Spleen (tissue), 11 donors: ENCODE measurements at regions not wholly inside any gene's neighbourhood (a gene's known extent, or its start where the extent isn't known, plus 50 kb on each side); places are given as distances from the start of the nearest gene placed in this dataset.

ENCODE experiments used
- DNase-seq: peaks from one replicate; pipeline ENCODE4 v3.0.0-alpha.2; 2020
- H3K27ac ChIP-seq, 8 donors: fragments of 200-600 bp; sonication (generic) in 7 of 8; 1 replicate in 4 of 8; 2 replicates in 4 of 8; pipeline versions ENCODE4 v1.5.0 to v1.8.0; 2016 to 2021; ENCODE audit warnings: inconsistent platforms in 4 of 8, mild to moderate bottlenecking in 4 of 8, moderate library complexity in 1 of 8
- H3K27me3 ChIP-seq, 7 donors: fragments of 200-600 bp; sonication (generic) in 6 of 7; replicated peaks in 1 of 7; 1 replicate in 4 of 7; 2 replicates in 3 of 7; pipeline versions ENCODE4 v1.5.0 to v1.8.0; 2016 to 2021; ENCODE audit warnings: inconsistent platforms in 3 of 7, mild to moderate bottlenecking in 1 of 7
- H3K36me3 ChIP-seq, 6 donors: fragments of 200-600 bp; sonication (generic) in 5 of 6; 1 replicate in 4 of 6; 2 replicates in 2 of 6; pipeline versions ENCODE4 v1.5.0 to v1.8.0; 2016 to 2021; ENCODE audit warnings: inconsistent platforms in 2 of 6
- H3K4me1 ChIP-seq, 6 donors: fragments of 200-600 bp; sonication (generic) in 5 of 6; 1 replicate in 3 of 6; 2 replicates in 3 of 6; pipeline versions ENCODE4 v1.5.0 to v1.8.0; 2016 to 2021; ENCODE audit warnings: inconsistent platforms in 3 of 6
- H3K4me3 ChIP-seq, 8 donors: fragments of 200-600 bp; sonication (generic) in 7 of 8; 1 replicate in 4 of 8; 2 replicates in 4 of 8; pipeline versions ENCODE4 v1.5.0 to v1.8.0; 2016 to 2021; ENCODE audit warnings: inconsistent platforms in 4 of 8, mild to moderate bottlenecking in 4 of 8, moderate library complexity in 2 of 8
- H3K9me3 ChIP-seq, 8 donors: fragments of 200-600 bp; sonication (generic) in 7 of 8; 1 replicate in 4 of 8; 2 replicates in 4 of 8; pipeline versions ENCODE4 v1.5.0 to v1.8.0; 2016 to 2021; ENCODE audit warnings: inconsistent platforms in 4 of 8
- POLR2A ChIP-seq, 3 donors: fragments of 450-650 bp; IDR thresholded peaks; one replicate each; pipeline ENCODE4 v1.5.1; 2017; ENCODE audit warnings: antibody characterized with exemption in 3 of 3, mild to moderate bottlenecking in 1 of 3
- POLR2AphosphoS5 ChIP-seq, 3 donors: sonication (generic); formaldehyde crosslinking; IDR thresholded peaks; one replicate each; pipeline ENCODE4 v1.5.1; 2017; ENCODE audit warnings: antibody characterized with exemption in 3 of 3
- WGBS, 5 donors: extraction: QIAGEN DNeasy Blood & Tissue Kit in 3 of 5; methylation state at CpG; one replicate each; pipeline versions ENCODE4 v1.1.5 to v1.1.7; 2013 to 2018; 5-methylcytosine and 5-hydroxymethylcytosine counted together
- intact Hi-C: fragments of 100-400 bp; cut with DNase I; formaldehyde crosslinking; loops from one replicate; pipeline ENCODE4 v1.15.0; 2023; ENCODE audit warnings: low total_unique reads
- TF ChIP-seq, protein P1 (sequence below), 11 experiments: fragments of 200-600 bp in 7 of 11; fragments of 450-650 bp in 4 of 11; sonication (generic) in 4 of 11; IDR thresholded peaks in 8 of 11; conservative IDR thresholded peaks in 3 of 11; 1 replicate in 7 of 11; 2 replicates in 4 of 11; pipeline versions ENCODE4 v1.4.0 to v1.8.0; 2016 to 2021; ENCODE audit warnings: antibody characterized with exemption in 11 of 11, inconsistent platforms in 4 of 11, mild to moderate bottlenecking in 1 of 11
- donor health status: healthy with polysubstance abuse.
- donor health status: DM: no; HTN: no; CAD: no; lungs with moderate emphysema.
- donor health status: DM: no; HTN: no; CAD: no.
- donor health status: Bipolar disorder and iron deficiency.
- donor health status: healthy.
- donor health status: DM: no; HTN: no; CAD: no.
- donor health status: DM: yes; HTN: yes; CAD: no.

DNA sequence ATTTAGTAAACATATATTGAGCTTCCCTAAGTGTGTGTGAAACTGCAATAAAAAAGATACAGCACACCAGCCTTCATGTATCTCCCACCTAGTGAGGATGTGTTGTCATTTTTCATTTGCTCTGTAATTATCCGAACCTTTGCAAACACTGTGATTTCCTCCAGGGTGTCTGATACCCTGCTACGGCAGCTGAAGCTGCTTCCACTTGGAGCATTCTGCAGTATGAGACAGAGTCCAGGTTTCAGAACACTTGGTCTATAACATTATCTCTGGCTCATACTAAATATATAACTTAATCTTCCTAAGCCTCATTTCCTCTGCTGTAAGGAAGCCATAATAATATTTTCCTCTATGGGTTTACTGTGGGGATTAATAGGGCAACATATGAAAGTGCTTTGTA, 1338.1 kb upstream of the SLC10A2 start:
- TF ChIP-seq, protein P1, sequence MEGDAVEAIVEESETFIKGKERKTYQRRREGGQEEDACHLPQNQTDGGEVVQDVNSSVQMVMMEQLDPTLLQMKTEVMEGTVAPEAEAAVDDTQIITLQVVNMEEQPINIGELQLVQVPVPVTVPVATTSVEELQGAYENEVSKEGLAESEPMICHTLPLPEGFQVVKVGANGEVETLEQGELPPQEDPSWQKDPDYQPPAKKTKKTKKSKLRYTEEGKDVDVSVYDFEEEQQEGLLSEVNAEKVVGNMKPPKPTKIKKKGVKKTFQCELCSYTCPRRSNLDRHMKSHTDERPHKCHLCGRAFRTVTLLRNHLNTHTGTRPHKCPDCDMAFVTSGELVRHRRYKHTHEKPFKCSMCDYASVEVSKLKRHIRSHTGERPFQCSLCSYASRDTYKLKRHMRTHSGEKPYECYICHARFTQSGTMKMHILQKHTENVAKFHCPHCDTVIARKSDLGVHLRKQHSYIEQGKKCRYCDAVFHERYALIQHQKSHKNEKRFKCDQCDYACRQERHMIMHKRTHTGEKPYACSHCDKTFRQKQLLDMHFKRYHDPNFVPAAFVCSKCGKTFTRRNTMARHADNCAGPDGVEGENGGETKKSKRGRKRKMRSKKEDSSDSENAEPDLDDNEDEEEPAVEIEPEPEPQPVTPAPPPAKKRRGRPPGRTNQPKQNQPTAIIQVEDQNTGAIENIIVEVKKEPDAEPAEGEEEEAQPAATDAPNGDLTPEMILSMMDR (IDR thresholded peaks at IDR 0.05 in 8 of 11, conservative IDR thresholded peaks at IDR 0.05 in 3 of 11): no peak
- TF ChIP-seq POLR2AphosphoS5 (IDR thresholded peaks at IDR 0.05) (no peak), POLR2A (IDR thresholded peaks at IDR 0.05) (no peak)
- peaks cover 0 to 13% (median 0%) of the 10 kb centered on the region in 8 donors for H3K9me3 ChIP-seq
- no peak for DNase-seq
- H3K27ac ChIP-seq: no peak overlapping the region
- no peaks in the 10 kb centered on the region for H3K36me3 ChIP-seq
- H3K27me3 ChIP-seq: no peaks in the 10 kb centered on the region
- intact Hi-C loops: no loop called here
- no peak overlapping the region for H3K4me3 ChIP-seq
- WGBS, 5 donors: 54 to 89% (median 70%) methylated on average over 2 of the region's 2 CpGs
- H3K4me1 ChIP-seq: no peaks in the 10 kb centered on the region

DNA sequence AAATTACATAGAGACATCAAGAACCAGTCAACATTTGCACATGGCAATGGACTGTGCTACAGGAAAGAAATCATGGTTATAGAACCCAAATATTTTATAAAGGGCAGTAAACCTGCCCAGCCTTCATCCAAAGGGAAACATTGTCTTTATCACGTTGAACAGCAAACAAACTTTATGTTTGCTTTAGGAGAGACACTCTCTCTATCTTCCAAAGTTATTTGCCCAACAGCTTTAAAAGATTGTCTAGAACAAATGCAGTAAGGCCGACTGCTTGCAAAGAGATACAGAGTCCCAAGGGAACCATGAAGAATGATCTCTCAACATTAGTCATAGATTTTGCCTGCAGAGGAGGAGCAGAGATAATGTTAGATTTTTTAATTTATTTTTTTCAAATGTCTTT, 1323.5 kb upstream of the SLC10A2 start:
- H3K27ac ChIP-seq: no peak overlapping the region

DNA sequence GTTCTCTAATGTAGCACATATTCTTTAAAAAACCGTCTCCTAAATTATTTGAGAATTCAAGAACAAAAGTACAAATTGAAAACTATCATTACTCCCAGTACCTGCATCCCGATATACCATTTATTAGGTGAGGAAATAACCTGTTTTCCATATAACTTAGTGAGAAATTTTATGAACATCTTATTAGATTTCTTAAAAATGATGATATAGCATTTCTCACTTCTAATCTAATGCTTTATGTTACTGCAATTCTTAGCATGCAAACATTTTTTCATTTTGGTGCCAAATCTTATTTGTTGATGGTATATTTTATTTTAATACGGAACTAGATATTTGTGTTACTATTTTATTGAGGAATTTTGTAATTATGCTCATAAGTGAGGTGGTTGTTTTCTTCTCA, 1321.3 kb upstream of the SLC10A2 start:
- H3K27ac ChIP-seq: no peak overlapping the region
- no peaks in the 10 kb centered on the region for H3K36me3 ChIP-seq
- TF ChIP-seq POLR2AphosphoS5 (IDR thresholded peaks at IDR 0.05): no peak
- TF ChIP-seq POLR2A (IDR thresholded peaks at IDR 0.05): no peak
- TF ChIP-seq, protein P1 (IDR thresholded peaks at IDR 0.05 in 8 of 11, conservative IDR thresholded peaks at IDR 0.05 in 3 of 11): no peak
- no peaks in the 10 kb centered on the region for H3K4me1 ChIP-seq
- H3K27me3 ChIP-seq: no peaks in the 10 kb centered on the region
- WGBS, 5 donors: 59 to 87% (median 65%) methylated on average over 3 of the region's 3 CpGs
- H3K4me3 ChIP-seq: no peak overlapping the region
- no peak for DNase-seq
- intact Hi-C loops: no loop called here
- H3K9me3 ChIP-seq: peaks cover 0 to 31% (median 12%) of the 10 kb centered on the region in 8 donors

More for the DNA sequence above, 1323.5 kb upstream of the SLC10A2 start:
- no peaks in the 10 kb centered on the region for H3K36me3 ChIP-seq
- intact Hi-C loops: no loop called here
- WGBS, 5 donors: 66 to 92% (median 76%) methylated on average over 2 of the region's 2 CpGs
- H3K27me3 ChIP-seq: no peaks in the 10 kb centered on the region
- no peaks in the 10 kb centered on the region for H3K4me1 ChIP-seq
- no peak for TF ChIP-seq POLR2AphosphoS5 (IDR thresholded peaks at IDR 0.05)
- TF ChIP-seq, protein P1 (IDR thresholded peaks at IDR 0.05 in 8 of 11, conservative IDR thresholded peaks at IDR 0.05 in 3 of 11): no peak
- no peak for TF ChIP-seq POLR2A (IDR thresholded peaks at IDR 0.05)
- H3K4me3 ChIP-seq: no peak overlapping the region
- DNase-seq: no peak
- peaks cover 0 to 35% (median 12%) of the 10 kb centered on the region in 8 donors for H3K9me3 ChIP-seq

DNA sequence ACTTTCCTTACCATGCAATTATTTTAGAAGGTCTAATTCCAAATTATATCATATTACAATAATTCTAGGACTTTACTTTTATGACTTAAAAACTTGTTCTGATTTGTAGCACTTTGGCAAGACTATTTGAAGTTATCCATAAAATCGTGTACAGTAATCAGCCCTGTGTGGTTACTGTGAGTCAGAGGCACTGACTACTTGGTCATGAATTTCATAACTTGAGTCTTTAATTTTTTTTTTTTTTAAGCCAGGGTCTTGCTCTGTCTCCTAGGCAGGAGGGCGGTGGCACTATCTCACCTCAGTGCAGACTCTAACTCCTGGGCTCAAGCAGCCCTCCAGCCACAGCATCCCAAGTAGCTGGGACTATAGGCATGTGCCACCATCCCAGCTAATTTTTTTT, 1319.2 kb upstream of the SLC10A2 start:
- no peak for DNase-seq
- H3K27me3 ChIP-seq: no peaks in the 10 kb centered on the region
- WGBS, 5 donors: 75 to 97% (median 85%) methylated on average over 2 of the region's 2 CpGs
- H3K36me3 ChIP-seq: no peaks in the 10 kb centered on the region
- H3K9me3 ChIP-seq: peaks cover 0 to 22% (median 12%) of the 10 kb centered on the region in 8 donors
- H3K4me3 ChIP-seq: no peak overlapping the region
- H3K27ac ChIP-seq: no peak overlapping the region
- TF ChIP-seq, protein P1 (IDR thresholded peaks at IDR 0.05 in 8 of 11, conservative IDR thresholded peaks at IDR 0.05 in 3 of 11): no peak
- H3K4me1 ChIP-seq: no peaks in the 10 kb centered on the region
- intact Hi-C loops: no loop called here
